Calu3 (cell line): ENCODE measurements at regions not wholly inside any gene's neighbourhood (a gene's known extent, or its start where the extent isn't known, plus 50 kb on each side); places are given as distances from the start of the nearest gene placed in this dataset.

ENCODE experiments used
- BruUV-seq: library from RNA; stranded (reverse); fragments of 400-500 nt; replicated peaks from 2 replicates; lab custom pipeline; 2021; lab: Mats Ljungman, UMichigan
- CTCF ChIA-PET: fragments of 300-600 bp; sonication (Branson Sonifier 250); formaldehyde crosslinking; loops from one replicate; lab custom pipeline; 2022; ENCODE audit warnings: antibody characterized with exemption; lab: Charles Lee
- DNase-seq: peaks from one replicate; pipeline ENCODE4 v3.0.0; 2022
- H3K27ac Mint-ChIP-seq: one replicate; pipeline ENCODE4 v1.8.0; 2022; ENCODE audit warnings: mixed read lengths; ENCODE audit not compliant: unreplicated experiment
- H3K27me3 Mint-ChIP-seq: one replicate; pipeline ENCODE4 v1.8.0; 2022; ENCODE audit warnings: mixed read lengths; ENCODE audit not compliant: unreplicated experiment
- H3K36me3 Mint-ChIP-seq: one replicate; pipeline ENCODE4 v1.8.0; 2022; ENCODE audit warnings: mild to moderate bottlenecking, moderate library complexity, mixed read lengths; ENCODE audit not compliant: insufficient read depth, unreplicated experiment
- H3K4me1 Mint-ChIP-seq: one replicate; pipeline ENCODE4 v1.8.0; 2022; ENCODE audit warnings: mild to moderate bottlenecking, low read depth, mixed read lengths; ENCODE audit not compliant: unreplicated experiment
- H3K4me3 Mint-ChIP-seq: one replicate; pipeline ENCODE4 v1.8.0; 2022; ENCODE audit warnings: mild to moderate bottlenecking, low read depth, moderate library complexity, mixed read lengths; ENCODE audit not compliant: unreplicated experiment
- H3K9me3 Mint-ChIP-seq: one replicate; pipeline ENCODE4 v1.8.0; 2022; ENCODE audit warnings: low read depth, mixed read lengths; ENCODE audit not compliant: unreplicated experiment
- intact Hi-C: fragments of 100-400 bp; cut with micrococcal nuclease; formaldehyde crosslinking; loops from one replicate; pipeline ENCODE4 v1.10.0; 2022; ENCODE audit not compliant: unreplicated experiment
- TF ChIP-seq, protein P1 (sequence below): fragments of 200-600 bp; IDR thresholded peaks from one replicate; pipeline ENCODE4 v1.8.0; 2022; ENCODE audit warnings: antibody characterized with exemption; ENCODE audit not compliant: unreplicated experiment

DNA sequence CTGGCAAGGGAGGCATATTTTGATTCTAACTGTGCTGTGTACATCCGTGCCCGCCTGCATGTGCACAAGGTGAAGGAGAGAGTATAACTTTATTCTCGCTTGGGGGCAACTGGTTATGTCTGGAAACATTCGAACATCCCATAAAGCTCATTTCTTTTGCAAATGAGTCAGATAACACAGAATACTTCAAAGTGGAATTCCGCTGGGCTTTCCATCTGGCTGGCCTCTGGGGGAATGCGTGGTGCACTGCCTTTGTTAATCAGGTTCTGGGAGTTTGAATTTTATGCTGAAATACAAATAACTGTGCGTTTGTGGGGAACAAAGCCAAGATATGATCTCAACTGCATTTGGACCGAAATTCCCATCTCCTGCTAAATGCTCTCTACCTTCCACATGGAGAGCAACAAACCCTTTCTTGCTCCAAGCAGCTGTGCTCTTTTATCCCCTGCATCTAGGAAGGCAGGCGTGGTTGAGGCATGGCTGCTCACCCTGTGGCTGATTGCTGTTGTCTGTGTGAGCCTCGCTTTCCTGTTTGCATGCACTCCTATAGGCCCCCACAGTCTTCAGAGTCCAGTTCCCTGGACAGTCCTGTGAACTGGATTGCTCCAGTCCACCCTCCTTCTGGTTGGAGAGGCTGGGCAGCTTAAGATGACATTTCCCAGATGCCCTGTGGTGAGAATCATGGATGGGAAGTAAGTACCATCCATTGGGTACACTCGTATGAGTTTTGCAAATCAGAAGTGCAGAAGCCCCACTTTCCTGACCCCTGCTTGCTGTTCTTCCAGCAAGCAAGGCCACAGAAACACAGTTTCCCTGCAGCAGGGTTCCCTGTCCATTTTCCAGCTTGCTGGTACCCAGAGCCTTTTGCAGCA lies 82.9 kb upstream of the ALDH1B1 start:
- Mint-ChIP-seq H3K27ac (no peak overlapping the region), H3K4me3 (no peak overlapping the region), H3K36me3 (no peaks in the 10 kb centered on the region), H3K4me1 (no peaks in the 10 kb centered on the region), H3K9me3 (no peaks in the 10 kb centered on the region), H3K27me3 (no peaks in the 10 kb centered on the region)
- BruUV-seq, result no TSS peak
- DNase-seq, result no peak
- TF ChIP-seq, protein P1, sequence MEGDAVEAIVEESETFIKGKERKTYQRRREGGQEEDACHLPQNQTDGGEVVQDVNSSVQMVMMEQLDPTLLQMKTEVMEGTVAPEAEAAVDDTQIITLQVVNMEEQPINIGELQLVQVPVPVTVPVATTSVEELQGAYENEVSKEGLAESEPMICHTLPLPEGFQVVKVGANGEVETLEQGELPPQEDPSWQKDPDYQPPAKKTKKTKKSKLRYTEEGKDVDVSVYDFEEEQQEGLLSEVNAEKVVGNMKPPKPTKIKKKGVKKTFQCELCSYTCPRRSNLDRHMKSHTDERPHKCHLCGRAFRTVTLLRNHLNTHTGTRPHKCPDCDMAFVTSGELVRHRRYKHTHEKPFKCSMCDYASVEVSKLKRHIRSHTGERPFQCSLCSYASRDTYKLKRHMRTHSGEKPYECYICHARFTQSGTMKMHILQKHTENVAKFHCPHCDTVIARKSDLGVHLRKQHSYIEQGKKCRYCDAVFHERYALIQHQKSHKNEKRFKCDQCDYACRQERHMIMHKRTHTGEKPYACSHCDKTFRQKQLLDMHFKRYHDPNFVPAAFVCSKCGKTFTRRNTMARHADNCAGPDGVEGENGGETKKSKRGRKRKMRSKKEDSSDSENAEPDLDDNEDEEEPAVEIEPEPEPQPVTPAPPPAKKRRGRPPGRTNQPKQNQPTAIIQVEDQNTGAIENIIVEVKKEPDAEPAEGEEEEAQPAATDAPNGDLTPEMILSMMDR, result no peak
- CTCF ChIA-PET, result interaction anchor here (0.6 kb wide), 1 partner anchor 22 kb away, joined by 3 read pairs; no protein-coding TSS in a partner anchor
- intact Hi-C loops, result no loop called here

DNA sequence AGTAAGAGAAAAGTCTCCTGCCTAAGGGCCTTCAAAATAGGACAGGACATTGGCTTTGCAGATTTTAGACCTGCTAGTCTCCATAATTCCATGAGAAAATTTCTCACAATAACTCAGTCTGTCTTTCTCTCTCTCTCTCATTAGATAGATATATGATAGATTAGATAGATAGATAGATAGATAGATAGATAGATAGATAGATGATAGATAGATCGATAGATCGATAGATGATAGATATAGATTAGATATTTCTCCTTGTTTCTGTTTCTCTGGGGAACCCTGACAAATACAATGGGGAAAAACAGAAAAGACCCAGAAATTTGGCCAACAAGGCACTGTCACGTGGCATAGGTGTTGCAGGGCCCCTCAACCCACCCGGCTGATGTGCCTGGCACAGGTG lies 84.4 kb upstream of the ALDH1B1 start:
- H3K4me1 Mint-ChIP-seq, result no peaks in the 10 kb centered on the region
- no peak overlapping the region for H3K27ac Mint-ChIP-seq
- CTCF ChIA-PET, result no interaction called here
- BruUV-seq, result no TSS peak
- H3K9me3 Mint-ChIP-seq, result no peaks in the 10 kb centered on the region
- intact Hi-C loops, result no loop called here
- TF ChIP-seq, protein P1, result no peak
- no peaks in the 10 kb centered on the region for H3K36me3 Mint-ChIP-seq
- DNase-seq, result no peak
- H3K4me3 Mint-ChIP-seq, result no peak overlapping the region
- H3K27me3 Mint-ChIP-seq, result no peaks in the 10 kb centered on the region

DNA sequence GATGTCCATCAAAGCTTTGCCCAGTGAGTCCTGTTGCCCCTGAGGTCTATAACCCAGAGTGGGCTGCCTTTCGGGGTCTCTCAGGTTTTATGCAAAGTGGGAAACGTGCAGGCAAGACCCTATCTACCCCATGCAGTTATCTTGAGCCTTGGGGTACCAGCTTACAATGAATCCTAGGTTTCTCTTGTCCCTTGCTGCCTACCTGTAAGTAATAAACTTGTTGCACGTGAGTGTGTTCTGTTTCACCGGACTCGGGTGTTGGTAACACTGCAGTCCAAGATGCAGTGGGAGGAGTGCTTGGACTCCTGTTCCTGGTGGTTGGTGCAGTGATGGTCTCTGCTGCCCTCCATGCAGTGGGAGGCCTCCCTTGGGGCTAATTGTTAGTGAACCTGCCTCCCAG lies 85.6 kb upstream of the ALDH1B1 start:
- Mint-ChIP-seq H3K4me1 (no peaks in the 10 kb centered on the region), H3K27me3 (no peaks in the 10 kb centered on the region), H3K27ac (no peak overlapping the region), H3K9me3 (no peaks in the 10 kb centered on the region), H3K4me3 (no peak overlapping the region), H3K36me3 (no peaks in the 10 kb centered on the region)
- DNase-seq, result no peak
- intact Hi-C loops, result no loop called here
- CTCF ChIA-PET, result no interaction called here
- BruUV-seq, result no TSS peak
- TF ChIP-seq, protein P1, result no peak

DNA sequence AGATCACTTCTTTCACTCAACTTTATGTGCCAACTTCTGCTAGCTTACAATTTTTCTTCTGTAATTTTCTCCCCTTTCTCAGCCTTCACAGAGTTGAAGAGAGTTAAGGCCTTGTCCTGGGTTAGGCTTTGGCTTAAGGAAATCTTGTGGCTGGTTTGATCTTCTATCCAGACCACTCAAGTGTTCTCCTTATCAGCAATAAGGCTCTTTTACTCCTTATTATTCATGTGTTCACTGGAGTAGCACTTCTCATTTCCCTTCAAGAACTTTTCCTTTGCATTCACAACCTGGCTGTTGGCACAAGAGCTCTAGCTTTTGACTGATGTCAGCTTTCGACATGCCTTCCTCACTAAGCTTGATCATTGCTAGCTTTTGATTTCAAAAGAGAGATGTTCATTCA lies 86.9 kb upstream of the ALDH1B1 start:
- H3K4me3 Mint-ChIP-seq, result no peak overlapping the region
- no peaks in the 10 kb centered on the region for H3K27me3 Mint-ChIP-seq
- CTCF ChIA-PET, result no interaction called here
- H3K9me3 Mint-ChIP-seq, result no peaks in the 10 kb centered on the region
- no peak for DNase-seq
- no TSS peak for BruUV-seq
- H3K27ac Mint-ChIP-seq, result no peak overlapping the region
- intact Hi-C loops, result no loop called here
- no peaks in the 10 kb centered on the region for H3K36me3 Mint-ChIP-seq
- TF ChIP-seq, protein P1, result no peak
- no peaks in the 10 kb centered on the region for H3K4me1 Mint-ChIP-seq
